Cardiac fibroblast (primary cell): ENCODE measurements at regions not wholly inside any gene's neighbourhood (a gene's known extent, or its start where the extent isn't known, plus 50 kb on each side); places are given as distances from the start of the nearest gene placed in this dataset.

ENCODE experiments used
- DNase-seq, 2 donors: peaks; one replicate each; pipeline versions ENCODE4 v3.0.0 to v3.0.0-alpha.2; 2010; ENCODE audit warnings: low read depth in 2 of 2
- H3K4me3 ChIP-seq, 2 donors: replicated peaks in 1 of 2; 1 replicate in 1 of 2; 2 replicates in 1 of 2; pipeline ENCODE4 v1.5.1; 2011; ENCODE audit warnings: low read depth in 2 of 2, low read length in 2 of 2, mild to moderate bottlenecking in 2 of 2, moderate library complexity in 1 of 2
- CTCF ChIP-seq: IDR thresholded peaks from one replicate; pipeline ENCODE4 v1.5.1; 2011; ENCODE audit warnings: low read depth, mild to moderate bottlenecking, low read length, inconsistent platforms

DNA sequence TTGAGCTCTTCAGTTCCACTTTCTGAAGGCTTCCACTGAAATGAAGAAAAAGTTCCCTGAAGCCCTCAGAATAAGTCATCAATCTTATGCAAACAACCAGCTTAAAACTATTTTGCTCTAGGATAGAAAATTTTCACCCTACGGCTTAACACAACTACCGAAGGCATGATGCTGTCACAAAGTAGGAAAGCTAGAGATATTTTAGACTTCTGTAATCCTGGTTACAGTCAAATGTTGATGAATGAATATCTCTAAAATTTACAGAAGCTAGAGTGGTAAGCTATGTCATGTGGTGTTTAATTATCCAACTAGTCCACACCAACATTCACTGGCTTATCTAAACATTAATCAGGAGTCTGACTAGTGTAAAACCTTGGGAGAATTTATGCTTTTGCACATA is 197.9 kb downstream of the SUCLA2 start:
- DNase-seq = no peak
- H3K4me3 ChIP-seq = no peak overlapping the region
- TF ChIP-seq CTCF = no peak

GRCh38 chr13:47801555-47801954 is 199.5 kb downstream of the SUCLA2 start:
- DNase-seq = no peak
- H3K4me3 ChIP-seq = no peak overlapping the region
- TF ChIP-seq CTCF = no peak

DNA sequence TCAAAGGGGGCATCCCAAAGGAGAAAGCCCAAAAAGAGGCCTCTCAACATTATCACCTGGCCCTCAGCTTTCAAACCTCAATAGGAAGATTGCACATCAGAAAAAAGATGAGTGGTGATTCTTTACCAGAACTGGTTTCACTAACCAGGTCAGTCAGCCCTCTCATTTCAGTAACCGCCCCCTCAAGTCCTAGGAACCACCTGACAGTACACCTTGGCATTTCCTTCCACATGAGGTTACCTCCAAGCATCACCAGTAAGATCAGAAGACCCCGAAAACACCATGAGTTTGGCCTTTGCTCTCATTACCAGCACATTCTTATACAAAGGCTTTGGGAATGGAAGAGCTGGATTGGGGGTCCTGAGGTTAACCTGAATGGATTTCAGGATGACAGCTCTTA is 200.5 kb downstream of the SUCLA2 start:
- DNase-seq = no peak
- H3K4me3 ChIP-seq = no peak overlapping the region
- no peak for TF ChIP-seq CTCF

DNA sequence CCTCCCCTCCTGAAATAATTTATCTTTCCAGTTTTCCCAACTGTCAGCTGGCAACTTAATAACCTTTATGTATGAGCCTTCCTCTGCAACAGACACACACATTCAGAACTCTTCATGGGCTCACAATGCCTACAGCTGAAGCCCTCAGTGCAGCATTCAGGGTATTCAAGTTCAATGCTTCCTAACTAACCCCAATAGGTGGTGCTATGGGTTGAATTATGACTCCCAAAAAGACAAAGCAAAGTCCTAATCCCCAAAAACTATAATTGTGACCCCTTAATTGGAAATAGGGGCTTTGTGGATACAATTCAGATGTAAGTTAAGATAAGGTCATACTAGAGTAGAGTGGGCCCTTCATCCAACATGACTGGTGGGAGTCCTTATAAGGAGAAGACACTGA is 202.2 kb downstream of the SUCLA2 start:
- DNase-seq = peak; percentile 46 to 51
- peak; percentile 41 for TF ChIP-seq CTCF
- no peak overlapping the region for H3K4me3 ChIP-seq

- no peak overlapping the region for H3K4me3 ChIP-seq
- no peak for DNase-seq
- TF ChIP-seq CTCF = no peak
Measured at GRCh38 chr13:47798194-47798593, 202.9 kb downstream of the SUCLA2 start.

DNA sequence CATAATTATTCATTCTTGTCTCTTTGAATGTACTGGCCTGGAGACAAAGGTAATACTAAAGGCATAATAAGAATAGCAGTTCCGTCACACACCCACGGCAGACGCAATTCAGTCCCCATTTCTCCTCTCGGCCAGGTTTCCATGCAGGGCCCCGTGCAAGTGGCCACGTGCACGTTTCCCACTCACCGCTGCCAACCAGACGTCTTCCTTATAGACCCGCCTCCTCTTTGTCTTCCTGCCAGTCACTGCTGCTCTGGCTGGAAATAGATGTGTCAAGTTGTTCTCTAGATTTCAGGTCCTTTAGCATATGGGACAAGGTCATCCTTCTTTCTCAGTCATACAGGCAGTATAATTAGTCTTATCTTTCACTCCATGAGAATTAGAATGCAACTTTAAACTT is 204.3 kb downstream of the SUCLA2 start:
- TF ChIP-seq CTCF = no peak
- H3K4me3 ChIP-seq = no peak overlapping the region
- DNase-seq = no peak

DNA sequence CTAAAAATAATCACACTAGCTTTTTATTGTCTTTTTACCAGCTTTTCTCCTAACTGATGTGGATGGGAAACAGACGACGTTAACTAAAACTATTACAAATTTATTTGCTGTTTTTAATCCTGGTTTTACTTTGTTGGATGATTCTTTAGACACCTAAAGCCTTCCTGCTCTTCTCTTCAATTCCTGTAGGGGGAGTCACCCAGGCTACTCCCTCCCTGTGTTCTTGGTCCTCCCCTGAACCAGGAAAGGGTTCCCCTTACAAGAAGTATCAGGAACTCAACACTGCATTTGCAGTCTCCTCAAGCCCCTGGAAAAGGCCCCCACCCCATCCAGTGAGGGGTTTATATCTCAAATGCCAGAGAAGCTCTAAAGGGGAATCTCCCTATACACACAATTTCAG is 206.1 kb downstream of the SUCLA2 start:
- peak; percentile 20 to 26 for DNase-seq
- TF ChIP-seq CTCF = peak; percentile 73
- no peak overlapping the region for H3K4me3 ChIP-seq
